GM20000 (cell line): ENCODE measurements at regions not wholly inside any gene's neighbourhood (a gene's known extent, or its start where the extent isn't known, plus 50 kb on each side); places are given as distances from the start of the nearest gene placed in this dataset.

ENCODE experiments used
- DNase-seq: peaks from one replicate; pipeline ENCODE4 v3.0.0; 2012; ENCODE audit warnings: low spot score
- TF ChIP-seq, protein P1 (sequence below): IDR thresholded peaks from 2 replicates; pipeline ENCODE4 v1.5.1; 2012; ENCODE audit warnings: mild to moderate bottlenecking, control low read depth; ENCODE audit errors: extremely low read depth, missing control alignments

GRCh38 chr16:77569406-77569805 lies 134.6 kb upstream of the ADAMTS18 start:
- DNase-seq = no peak
- TF ChIP-seq, protein P1, sequence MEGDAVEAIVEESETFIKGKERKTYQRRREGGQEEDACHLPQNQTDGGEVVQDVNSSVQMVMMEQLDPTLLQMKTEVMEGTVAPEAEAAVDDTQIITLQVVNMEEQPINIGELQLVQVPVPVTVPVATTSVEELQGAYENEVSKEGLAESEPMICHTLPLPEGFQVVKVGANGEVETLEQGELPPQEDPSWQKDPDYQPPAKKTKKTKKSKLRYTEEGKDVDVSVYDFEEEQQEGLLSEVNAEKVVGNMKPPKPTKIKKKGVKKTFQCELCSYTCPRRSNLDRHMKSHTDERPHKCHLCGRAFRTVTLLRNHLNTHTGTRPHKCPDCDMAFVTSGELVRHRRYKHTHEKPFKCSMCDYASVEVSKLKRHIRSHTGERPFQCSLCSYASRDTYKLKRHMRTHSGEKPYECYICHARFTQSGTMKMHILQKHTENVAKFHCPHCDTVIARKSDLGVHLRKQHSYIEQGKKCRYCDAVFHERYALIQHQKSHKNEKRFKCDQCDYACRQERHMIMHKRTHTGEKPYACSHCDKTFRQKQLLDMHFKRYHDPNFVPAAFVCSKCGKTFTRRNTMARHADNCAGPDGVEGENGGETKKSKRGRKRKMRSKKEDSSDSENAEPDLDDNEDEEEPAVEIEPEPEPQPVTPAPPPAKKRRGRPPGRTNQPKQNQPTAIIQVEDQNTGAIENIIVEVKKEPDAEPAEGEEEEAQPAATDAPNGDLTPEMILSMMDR = no peak

DNA sequence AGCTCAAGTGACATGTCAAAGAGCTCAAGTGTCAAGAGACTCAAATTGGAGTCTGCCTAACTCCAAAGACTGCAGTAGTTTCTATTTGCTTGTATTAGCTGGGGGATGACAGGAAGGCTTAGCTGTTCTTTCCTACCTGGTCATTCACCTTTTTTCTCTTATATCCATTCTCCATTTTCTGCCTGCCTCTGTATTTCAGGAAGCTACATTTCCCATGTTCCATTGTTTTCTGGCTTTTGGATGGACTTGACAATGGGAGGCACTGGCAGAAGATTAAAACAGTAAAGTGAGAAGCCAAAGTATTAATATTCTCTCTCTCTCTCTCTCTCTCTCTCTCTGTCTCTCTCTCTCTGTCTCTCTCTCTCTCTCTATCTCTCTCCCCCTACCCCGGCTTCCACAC lies 135.7 kb upstream of the ADAMTS18 start:
- no peak for DNase-seq
- TF ChIP-seq, protein P1 = no peak

- TF ChIP-seq, protein P1 = no peak
- DNase-seq = no peak
These were observed 136.5 kb upstream of the ADAMTS18 start for GRCh38 chr16:77571115-77571862.

DNA sequence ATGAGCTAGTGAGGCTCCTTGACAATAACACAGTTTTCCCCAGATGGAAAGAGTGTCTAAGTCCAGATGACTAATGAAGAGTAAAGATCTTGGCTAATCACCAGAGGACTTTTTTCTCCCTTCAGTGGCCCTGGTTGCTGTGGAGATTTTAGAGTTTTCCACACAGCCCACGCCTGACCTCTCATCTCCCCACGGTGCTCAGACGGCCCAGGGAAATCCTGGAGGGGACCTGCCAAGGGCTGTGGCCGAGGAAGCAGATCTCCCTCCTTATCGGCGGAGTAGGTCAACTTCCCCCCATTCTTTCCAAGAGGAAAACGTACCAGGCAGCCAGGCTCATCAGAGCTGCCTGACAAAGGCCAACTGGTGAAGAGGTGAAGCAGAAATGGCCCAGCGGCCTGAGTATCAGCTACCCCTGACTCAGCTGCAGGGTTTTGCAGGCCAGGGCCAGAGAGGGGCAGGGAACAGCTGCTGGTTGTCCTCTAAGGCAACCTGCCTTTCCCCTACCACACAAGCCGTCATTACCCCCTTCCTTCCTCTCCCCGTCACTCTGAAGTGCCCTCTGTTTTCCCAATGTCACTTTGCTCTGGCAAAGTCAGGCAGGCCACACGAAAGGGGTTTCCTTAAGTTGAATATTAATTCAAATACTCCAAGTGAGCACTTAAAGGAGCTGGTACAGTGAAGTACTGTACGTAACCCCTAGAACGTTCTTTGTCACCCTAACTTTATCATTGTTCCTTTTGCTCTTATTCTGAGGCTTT lies 140.2 kb upstream of the ADAMTS18 start:
- TF ChIP-seq, protein P1 = no peak
- DNase-seq = no peak

DNA sequence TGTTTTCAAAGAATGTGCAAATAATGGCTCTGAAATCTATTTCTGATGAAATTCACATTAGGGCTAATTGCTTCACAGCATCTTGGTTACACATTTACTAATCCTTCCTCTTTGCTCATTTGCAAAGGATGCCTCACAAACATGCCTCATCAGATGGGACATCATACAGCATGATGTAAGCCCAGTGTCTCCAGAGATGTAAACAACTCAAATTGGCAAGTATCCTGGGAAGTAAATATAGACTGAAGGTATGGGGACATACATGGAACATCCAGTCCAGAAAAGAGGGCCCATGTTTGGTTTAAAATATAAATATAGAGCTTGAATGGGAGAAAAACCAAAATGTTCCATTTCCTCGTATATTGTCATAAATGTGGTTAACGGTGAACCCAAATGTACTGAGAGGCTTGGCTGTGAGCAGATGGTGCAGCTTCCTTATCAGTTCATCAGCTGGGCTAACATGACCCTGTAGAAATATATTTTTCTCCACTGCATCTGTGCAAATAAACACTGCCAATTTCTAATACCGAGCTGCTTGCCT lies 142.9 kb upstream of the NUDT7 start:
- DNase-seq = no peak
- TF ChIP-seq, protein P1 = no peak

- TF ChIP-seq, protein P1 = no peak
- no peak for DNase-seq
These were observed 140.6 kb upstream of the NUDT7 start for GRCh38 chr16:77581706-77582105.
